PC-3 (cell line): ENCODE measurements at regions not wholly inside any gene's neighbourhood (a gene's known extent, or its start where the extent isn't known, plus 50 kb on each side); places are given as distances from the start of the nearest gene placed in this dataset.

ENCODE experiments used
- CTCF ChIP-seq: fragments of 300-600 bp; sonication (generic); conservative IDR thresholded peaks from 2 replicates; pipeline ENCODE4 v1.5.1; 2017; ENCODE audit warnings: antibody characterized with exemption, low read depth, mild to moderate bottlenecking, low read length
- EZH2 ChIP-seq: fragments of 300-600 bp; sonication (generic); IDR thresholded peaks from one replicate; pipeline ENCODE4 v1.6.1; 2017; ENCODE audit warnings: antibody characterized with exemption, mild to moderate bottlenecking, low read length; ENCODE audit not compliant: unreplicated experiment

- no peak for TF ChIP-seq CTCF
- TF ChIP-seq EZH2 = no peak
Observed at GRCh38 chr9:13446286-13446937, 166.9 kb upstream of the MPDZ start.
